22Rv1 (cell line): ENCODE measurements at regions not wholly inside any gene's neighbourhood (a gene's known extent, or its start where the extent isn't known, plus 50 kb on each side); places are given as distances from the start of the nearest gene placed in this dataset.

Experiments
- CTCF ChIP-seq: fragments of 450-650 bp; IDR thresholded peaks from 2 replicates; pipeline ENCODE4 v1.5.1; 2017; ENCODE audit warnings: mild to moderate bottlenecking
- ZFX ChIP-seq: fragments of 450-650 bp; IDR thresholded peaks from 2 replicates; pipeline ENCODE4 v1.6.1; 2017; ENCODE audit warnings: antibody characterized with exemption, borderline replicate concordance

- TF ChIP-seq CTCF (no peak), ZFX (no peak)
These were observed 90.5 kb upstream of the TMEM106B start for GRCh38 chr7:12120632-12121031.
